Neural cell (in vitro differentiated cells): ENCODE measurements at regions not wholly inside any gene's neighbourhood (a gene's known extent, or its start where the extent isn't known, plus 50 kb on each side); places are given as distances from the start of the nearest gene placed in this dataset.

Source experiments
- EP300 ChIP-seq: fragments of 450-650 bp; conservative IDR thresholded peaks from 2 replicates; pipeline ENCODE4 v1.6.1; 2014; ENCODE audit warnings: antibody characterized with exemption, mild to moderate bottlenecking, moderate library complexity; ENCODE audit not compliant: poor library complexity, severe bottlenecking
- EZH2 ChIP-seq: fragments of 200-600, 300-800 bp; shearing (Covaris generic), sonication (generic); IDR thresholded peaks from 2 replicates; pipeline ENCODE4 v1.6.1; 2014; ENCODE audit warnings: antibody characterized with exemption, low read length, borderline replicate concordance, mild to moderate bottlenecking; ENCODE audit not compliant: insufficient read depth, poor library complexity, severe bottlenecking
- POLR2AphosphoS5 ChIP-seq: IDR thresholded peaks from 2 replicates; pipeline ENCODE4 v1.6.1; 2012
- RAD21 ChIP-seq: fragments of 450-650 bp; conservative IDR thresholded peaks from 2 replicates; pipeline ENCODE4 v1.6.1; 2014; ENCODE audit warnings: antibody characterized with exemption, mild to moderate bottlenecking, moderate library complexity
- SMC3 ChIP-seq: fragments of 450-650 bp; conservative IDR thresholded peaks from 2 replicates; pipeline ENCODE4 v1.6.1; 2014; ENCODE audit warnings: antibody characterized with exemption, mild to moderate bottlenecking, moderate library complexity; ENCODE audit not compliant: poor library complexity
- TF ChIP-seq, protein P1 (sequence below): fragments of 450-650 bp; IDR thresholded peaks from 2 replicates; pipeline ENCODE4 v1.5.1; 2014; ENCODE audit warnings: antibody characterized with exemption, mild to moderate bottlenecking, moderate library complexity; ENCODE audit not compliant: poor library complexity, severe bottlenecking
- TF ChIP-seq, protein P2 (sequence below): IDR thresholded peaks from 2 replicates; pipeline ENCODE4 v1.6.1; 2012; ENCODE audit warnings: borderline replicate concordance

DNA sequence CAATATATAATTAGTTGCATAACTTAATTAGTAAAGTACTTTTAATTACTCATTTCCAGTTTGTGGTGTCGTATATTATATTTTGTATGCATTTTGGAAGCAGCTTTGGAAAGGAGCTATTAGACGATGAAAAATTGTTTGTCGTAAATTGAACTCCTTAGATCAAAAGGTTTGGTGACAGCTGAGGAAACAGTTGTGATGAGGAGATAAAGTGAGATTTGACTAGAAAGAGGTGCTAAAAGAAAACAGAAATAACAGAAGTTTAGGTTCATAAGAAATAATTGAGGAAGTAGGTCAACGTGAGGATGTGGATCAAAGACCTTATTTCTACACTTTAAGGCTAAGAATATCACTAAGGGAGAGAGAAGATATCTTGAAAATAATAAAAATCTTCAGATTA lies 141.9 kb upstream of the NETO1 start:
- TF ChIP-seq EP300 (no peak), EZH2 (no peak), POLR2AphosphoS5 (no peak), RAD21 (no peak), SMC3 (no peak)
- TF ChIP-seq, protein P1, sequence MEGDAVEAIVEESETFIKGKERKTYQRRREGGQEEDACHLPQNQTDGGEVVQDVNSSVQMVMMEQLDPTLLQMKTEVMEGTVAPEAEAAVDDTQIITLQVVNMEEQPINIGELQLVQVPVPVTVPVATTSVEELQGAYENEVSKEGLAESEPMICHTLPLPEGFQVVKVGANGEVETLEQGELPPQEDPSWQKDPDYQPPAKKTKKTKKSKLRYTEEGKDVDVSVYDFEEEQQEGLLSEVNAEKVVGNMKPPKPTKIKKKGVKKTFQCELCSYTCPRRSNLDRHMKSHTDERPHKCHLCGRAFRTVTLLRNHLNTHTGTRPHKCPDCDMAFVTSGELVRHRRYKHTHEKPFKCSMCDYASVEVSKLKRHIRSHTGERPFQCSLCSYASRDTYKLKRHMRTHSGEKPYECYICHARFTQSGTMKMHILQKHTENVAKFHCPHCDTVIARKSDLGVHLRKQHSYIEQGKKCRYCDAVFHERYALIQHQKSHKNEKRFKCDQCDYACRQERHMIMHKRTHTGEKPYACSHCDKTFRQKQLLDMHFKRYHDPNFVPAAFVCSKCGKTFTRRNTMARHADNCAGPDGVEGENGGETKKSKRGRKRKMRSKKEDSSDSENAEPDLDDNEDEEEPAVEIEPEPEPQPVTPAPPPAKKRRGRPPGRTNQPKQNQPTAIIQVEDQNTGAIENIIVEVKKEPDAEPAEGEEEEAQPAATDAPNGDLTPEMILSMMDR, result no peak
- TF ChIP-seq, protein P2, sequence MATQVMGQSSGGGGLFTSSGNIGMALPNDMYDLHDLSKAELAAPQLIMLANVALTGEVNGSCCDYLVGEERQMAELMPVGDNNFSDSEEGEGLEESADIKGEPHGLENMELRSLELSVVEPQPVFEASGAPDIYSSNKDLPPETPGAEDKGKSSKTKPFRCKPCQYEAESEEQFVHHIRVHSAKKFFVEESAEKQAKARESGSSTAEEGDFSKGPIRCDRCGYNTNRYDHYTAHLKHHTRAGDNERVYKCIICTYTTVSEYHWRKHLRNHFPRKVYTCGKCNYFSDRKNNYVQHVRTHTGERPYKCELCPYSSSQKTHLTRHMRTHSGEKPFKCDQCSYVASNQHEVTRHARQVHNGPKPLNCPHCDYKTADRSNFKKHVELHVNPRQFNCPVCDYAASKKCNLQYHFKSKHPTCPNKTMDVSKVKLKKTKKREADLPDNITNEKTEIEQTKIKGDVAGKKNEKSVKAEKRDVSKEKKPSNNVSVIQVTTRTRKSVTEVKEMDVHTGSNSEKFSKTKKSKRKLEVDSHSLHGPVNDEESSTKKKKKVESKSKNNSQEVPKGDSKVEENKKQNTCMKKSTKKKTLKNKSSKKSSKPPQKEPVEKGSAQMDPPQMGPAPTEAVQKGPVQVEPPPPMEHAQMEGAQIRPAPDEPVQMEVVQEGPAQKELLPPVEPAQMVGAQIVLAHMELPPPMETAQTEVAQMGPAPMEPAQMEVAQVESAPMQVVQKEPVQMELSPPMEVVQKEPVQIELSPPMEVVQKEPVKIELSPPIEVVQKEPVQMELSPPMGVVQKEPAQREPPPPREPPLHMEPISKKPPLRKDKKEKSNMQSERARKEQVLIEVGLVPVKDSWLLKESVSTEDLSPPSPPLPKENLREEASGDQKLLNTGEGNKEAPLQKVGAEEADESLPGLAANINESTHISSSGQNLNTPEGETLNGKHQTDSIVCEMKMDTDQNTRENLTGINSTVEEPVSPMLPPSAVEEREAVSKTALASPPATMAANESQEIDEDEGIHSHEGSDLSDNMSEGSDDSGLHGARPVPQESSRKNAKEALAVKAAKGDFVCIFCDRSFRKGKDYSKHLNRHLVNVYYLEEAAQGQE, result no peak
